AG09319 (cell line): ENCODE measurements at regions not wholly inside any gene's neighbourhood (a gene's known extent, or its start where the extent isn't known, plus 50 kb on each side); places are given as distances from the start of the nearest gene placed in this dataset.

Experiments used
- DNase-seq: peaks from one replicate; pipeline ENCODE4 v3.0.0-alpha.2; 2010; ENCODE audit warnings: low read depth; ENCODE audit errors: extremely low read depth
- CTCF ChIP-seq: IDR thresholded peaks from 2 replicates; pipeline ENCODE4 v1.5.1; 2011; ENCODE audit warnings: low read depth, mild to moderate bottlenecking, inconsistent platforms, low read length, moderate library complexity

DNA sequence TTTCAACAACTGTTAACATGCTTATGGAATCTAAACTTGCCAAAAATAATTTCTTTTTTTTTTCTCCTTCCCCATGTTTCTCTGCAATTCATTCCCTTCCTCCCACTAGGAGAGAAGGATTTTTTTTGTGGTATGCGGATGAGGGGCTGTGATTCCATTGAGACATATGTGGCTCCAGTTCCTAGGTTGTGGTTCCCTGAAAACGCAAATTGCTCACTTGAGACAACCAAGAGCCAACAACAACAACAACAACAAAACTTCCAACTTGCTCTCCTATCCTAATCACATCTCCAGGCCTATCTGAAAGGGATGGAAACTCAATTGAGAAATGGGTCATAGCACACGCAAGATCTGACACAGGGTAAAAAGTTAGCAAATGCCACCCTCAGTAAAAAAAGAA lies 406.5 kb upstream of the TGFBR2 start:
- DNase-seq, result no peak
- TF ChIP-seq CTCF, result no peak

DNA sequence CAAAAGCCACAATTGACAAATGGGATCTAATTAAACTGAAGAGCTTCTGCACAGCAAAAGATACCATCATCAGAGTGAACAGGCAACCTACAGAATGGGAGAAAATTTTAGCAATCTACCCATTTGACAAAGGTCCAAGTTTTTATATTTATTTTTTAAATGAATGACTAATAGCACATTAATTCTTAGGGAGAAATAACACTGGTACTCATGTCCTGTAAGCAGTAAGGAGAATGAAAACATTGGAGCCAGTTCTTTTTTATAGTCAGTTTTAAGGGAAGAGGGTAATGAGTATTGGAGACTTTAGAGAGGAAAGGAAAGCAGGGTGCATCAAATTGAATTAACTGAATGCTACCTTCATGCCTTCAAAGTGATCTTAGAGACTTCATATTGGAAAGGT lies 404.7 kb upstream of the TGFBR2 start:
- no peak for TF ChIP-seq CTCF
- no peak for DNase-seq

- no peak for TF ChIP-seq CTCF
- DNase-seq, result no peak
Measured at GRCh38 chr3:30203301-30203700, 403.1 kb upstream of the TGFBR2 start.

GRCh38 chr3:30204126-30204525 lies 402.3 kb upstream of the TGFBR2 start:
- DNase-seq, result no peak
- TF ChIP-seq CTCF, result no peak

DNA sequence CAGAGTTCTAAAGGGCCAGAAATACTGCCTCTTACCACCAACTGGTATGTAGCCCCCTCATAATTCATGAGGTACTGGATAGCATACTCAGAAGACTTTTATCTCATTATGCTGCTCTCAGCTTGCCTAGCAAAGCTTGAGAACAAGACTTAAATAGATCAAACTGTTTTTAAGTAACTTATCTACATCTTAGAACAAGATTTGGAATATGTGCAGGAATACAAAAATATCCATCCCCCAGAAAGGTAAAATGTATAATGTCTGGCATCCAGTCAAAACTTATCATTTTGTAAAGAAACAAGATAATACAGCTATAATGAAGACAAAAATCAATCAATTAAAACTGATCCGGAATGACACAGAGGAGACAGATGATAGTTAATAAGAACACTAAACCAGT lies 400.4 kb upstream of the TGFBR2 start:
- DNase-seq, result no peak
- no peak for TF ChIP-seq CTCF

GRCh38 chr3:30221619-30222018 lies 384.8 kb upstream of the TGFBR2 start:
- no peak for TF ChIP-seq CTCF

DNA sequence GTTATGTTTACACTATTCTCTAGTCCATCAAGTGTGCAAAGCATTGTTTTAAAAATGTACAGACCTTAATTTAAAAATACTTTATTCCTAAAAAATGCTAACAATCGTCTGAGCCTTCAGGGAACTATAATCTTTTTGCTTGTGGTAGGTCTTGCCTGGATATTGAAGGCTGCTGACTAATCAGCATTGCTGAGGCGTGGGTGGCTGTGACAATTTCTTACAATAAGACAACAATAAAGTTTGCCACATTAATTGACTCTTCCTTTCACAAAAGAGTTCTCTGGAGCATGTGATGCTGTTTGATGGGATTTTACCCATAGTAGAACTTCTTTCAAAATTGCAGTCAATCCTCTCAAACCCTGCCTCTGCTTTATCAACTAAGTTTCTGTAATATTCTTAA lies 384.0 kb upstream of the TGFBR2 start:
- DNase-seq, result no peak
- TF ChIP-seq CTCF, result no peak

More at GRCh38 chr3:30221619-30222018, 384.8 kb upstream of the TGFBR2 start:
- no peak for DNase-seq
